GM12873 (cell line): ENCODE measurements at regions not wholly inside any gene's neighbourhood (a gene's known extent, or its start where the extent isn't known, plus 50 kb on each side); places are given as distances from the start of the nearest gene placed in this dataset.

Experiments used
- CTCF ChIP-seq: IDR thresholded peaks from 2 replicates; pipeline ENCODE4 v1.5.1; 2012; ENCODE audit warnings: low read depth, mild to moderate bottlenecking, moderate library complexity, low read length, control low read depth; ENCODE audit not compliant: insufficient read depth; ENCODE audit errors: missing control alignments

- no peak for TF ChIP-seq CTCF
These were observed 154.4 kb downstream of the TANC2 start for GRCh38 chr17:63120406-63120805.

- TF ChIP-seq CTCF: no peak
These were observed 158.5 kb downstream of the TANC2 start for GRCh38 chr17:63124536-63124935.

- TF ChIP-seq CTCF: no peak
These were observed 158.9 kb downstream of the TANC2 start for GRCh38 chr17:63124958-63125357.

GRCh38 chr17:63125987-63126386 is 160.0 kb downstream of the TANC2 start:
- TF ChIP-seq CTCF: no peak

- TF ChIP-seq CTCF: no peak
These were observed 160.6 kb downstream of the TANC2 start for GRCh38 chr17:63126607-63127006.

GRCh38 chr17:63132459-63132911 is 166.4 kb downstream of the TANC2 start:
- no peak for TF ChIP-seq CTCF

GRCh38 chr17:63133491-63133890 is 167.5 kb downstream of the TANC2 start:
- TF ChIP-seq CTCF: no peak
